HG03439 (cell line): ENCODE measurements at regions not wholly inside any gene's neighbourhood (a gene's known extent, or its start where the extent isn't known, plus 50 kb on each side); places are given as distances from the start of the nearest gene placed in this dataset.
"Not testable (repeated sequence)": the region's sequence is repeated elsewhere in the genome, so short reads cannot be mapped to it uniquely, and the experiment has no call there.

Experiments used
- ATAC-seq: cut with Tn5 transposase; IDR thresholded peaks from one replicate; pipeline ENCODE4 v1.9.1; 2021; ENCODE audit warnings: mild to moderate bottlenecking, moderate library complexity; ENCODE audit not compliant: unreplicated experiment

- no peak for ATAC-seq
These were observed 208.3 kb upstream of the NCAM2 start for GRCh38 chr21:20789729-20790500.

DNA sequence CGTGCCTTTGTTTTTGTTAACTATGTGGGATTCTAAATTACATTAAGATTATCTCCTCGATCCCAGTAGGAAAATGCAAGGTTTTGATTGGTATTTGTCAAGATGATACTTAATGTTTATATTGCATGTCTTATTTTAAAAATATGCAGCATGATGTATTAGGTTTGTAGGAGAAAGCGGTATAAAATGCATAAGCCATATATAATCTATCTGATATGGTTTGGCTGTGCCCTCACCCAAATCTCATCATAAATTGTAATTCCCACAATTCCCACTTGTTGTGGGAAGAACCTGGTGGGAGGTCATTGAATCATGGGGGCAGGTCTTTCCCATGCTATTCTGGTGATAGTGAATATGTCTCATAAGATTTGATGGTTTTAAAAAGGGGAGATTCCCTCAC, 198.1 kb upstream of the NCAM2 start:
- no peak for ATAC-seq

DNA sequence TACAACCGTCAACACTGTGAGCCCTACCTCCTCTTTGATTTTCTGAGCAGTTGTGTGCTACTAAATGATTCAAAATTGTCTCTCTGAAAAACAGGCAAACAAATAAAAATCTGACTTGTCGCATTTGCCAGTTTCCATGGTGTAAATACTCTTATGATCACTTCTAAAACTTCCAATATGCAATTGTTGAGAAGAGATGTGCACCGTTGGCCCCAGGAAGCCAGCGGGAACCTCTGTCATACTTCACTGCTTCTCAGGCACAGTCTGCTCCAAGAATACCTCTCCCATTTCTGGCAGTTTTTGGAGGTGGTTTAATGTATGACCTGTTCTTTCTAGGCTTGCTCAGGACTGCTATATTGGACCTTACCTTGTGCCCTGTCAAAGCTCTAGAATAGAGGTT, 196.0 kb upstream of the NCAM2 start:
- no peak for ATAC-seq

GRCh38 chr21:20802631-20803260, 195.5 kb upstream of the NCAM2 start:
- ATAC-seq, result no peak

DNA sequence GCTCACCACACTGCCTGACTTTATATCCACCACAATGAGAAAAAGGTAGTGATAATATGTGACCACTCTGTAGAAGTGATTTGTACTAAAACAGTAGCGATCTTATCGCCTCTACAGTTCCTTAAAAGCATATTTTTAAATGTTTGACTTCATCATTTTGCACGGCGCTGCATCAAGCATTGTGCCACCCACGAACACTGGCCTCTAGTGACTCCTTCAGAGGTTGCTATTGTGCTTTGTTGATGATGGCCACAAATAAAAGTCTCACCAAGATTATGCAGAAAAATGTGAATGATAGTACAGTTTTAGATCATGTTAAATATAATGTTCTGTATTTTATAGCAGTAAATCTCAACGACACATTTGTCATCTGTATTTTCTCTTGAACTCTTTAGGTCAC, 186.5 kb upstream of the NCAM2 start:
- ATAC-seq, result no peak

- no peak for ATAC-seq
These were observed 184.1 kb upstream of the NCAM2 start for GRCh38 chr21:20814090-20814489.

- no peak for ATAC-seq
These were observed 175.5 kb upstream of the NCAM2 start for GRCh38 chr21:20822666-20823065.

DNA sequence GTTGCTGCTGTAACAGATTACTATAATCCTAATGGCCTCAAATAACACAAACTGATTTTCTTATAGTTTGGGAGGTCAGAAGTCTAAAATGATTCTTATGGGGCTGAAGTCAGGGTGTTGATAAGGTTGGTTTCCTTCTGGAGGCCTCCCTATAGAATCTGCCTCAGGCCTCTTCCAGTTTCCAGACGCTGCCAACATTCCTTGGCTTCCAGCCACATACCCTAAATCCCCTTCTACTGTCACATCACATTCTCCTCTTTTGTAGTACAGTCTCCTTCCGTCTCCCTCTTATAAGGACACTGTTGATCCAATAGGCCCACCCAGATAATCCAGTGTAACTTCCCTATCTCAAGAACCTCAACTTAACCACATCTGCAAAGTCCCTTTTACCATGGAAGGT, 145.3 kb upstream of the NCAM2 start:
- no peak for ATAC-seq

DNA sequence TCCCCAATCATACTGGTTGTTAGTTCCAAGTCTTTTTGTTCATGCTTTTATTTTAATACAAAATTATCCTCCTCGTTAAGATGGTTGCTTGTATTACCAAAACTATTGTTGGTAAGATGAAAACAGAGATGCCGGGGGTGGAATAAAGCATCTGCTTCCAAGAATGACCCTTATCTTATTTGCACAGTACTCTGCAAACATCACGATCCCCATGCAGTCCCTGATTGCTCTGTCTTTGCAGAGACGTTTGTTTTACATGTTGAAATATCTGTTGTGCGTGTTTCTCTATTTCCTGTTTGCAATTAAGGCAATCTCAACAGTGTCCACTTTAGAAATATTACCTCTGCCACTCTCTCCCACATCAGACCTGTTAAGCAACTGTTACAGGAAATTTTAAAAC, 141.3 kb upstream of the NCAM2 start:
- ATAC-seq, result no peak

- ATAC-seq, result no peak
These were observed 124.0 kb upstream of the NCAM2 start for GRCh38 chr21:20874202-20874601.

GRCh38 chr21:20875742-20876141, 122.5 kb upstream of the NCAM2 start:
- ATAC-seq, result no peak

DNA sequence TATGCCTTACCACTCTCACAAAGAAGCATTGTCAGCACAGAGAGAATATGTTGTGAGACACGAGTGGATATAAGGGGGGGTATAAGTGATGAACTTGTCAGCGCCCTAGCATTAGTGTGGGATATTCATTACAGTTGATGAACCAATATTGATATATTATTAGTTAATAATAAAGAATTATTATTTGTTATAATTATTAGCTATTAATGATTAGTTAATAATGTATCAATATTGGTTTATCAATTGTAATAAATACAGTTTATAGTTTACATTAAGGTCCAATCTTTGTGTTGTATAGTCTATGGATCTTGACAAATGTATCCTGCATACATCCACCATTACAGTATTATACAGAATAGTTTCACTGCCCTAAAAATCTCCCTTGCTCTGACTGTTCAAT, 120.2 kb upstream of the NCAM2 start:
- no peak for ATAC-seq

DNA sequence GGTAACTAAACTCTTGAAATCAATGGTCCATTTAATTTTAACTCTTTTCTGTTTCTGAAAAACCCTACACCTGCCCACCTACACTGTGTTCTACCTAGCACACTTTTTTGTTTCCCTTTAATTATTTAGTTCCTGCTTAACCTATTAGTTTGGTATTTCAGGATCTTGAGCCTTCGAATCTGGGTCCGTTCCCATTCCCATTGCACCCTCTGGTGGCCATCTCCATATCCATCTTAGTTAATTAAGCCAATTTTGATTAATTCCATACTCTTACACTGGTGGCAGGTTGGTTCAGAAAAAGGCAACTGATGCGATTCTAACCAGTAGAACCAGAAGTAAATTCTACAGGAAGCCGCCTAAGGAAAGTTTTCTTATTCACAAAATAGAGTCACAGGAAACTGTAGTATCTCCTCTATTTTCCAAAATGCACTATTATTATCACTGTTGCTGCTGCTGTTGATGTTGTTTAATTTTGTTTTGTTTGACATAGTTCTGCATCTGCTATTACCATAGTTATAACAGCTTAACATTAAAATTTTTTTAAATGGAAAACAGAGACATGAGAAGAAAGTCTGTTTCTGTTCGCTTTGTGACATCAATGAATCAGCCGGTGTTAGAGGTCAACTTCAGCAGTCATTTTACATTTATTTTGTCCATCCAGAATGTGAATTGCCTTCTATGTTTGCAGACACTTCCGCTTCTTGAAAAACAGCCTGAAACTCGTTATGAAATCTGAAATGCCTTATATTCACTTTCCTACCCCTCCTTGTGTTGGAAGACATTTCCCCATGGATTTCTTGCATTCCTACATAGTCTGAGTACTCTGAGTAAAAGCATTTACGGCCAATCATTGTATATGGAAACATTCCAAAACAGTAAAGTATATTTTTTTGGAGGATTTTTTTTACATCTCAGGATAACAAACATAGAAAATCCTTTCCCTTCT, 115.5 kb upstream of the NCAM2 start:
- no peak for ATAC-seq

DNA sequence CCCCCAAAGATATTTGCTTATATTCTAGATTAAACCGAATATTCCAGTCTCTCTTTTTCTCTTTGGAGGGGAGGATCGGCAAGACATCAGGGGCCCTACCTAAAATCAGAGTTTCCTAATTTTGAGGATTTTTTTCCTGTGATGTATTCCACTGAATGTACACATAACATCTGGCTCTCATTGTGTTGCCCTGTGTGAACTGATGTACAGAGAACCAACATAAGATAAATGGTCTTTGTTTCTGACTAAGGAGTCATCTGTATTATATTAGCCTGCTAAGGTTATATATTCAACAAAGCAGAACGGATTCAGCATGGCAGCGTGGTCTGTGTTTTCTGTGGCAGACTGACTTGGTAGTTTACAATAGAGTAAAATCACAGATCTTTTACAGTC, 114.8 kb upstream of the NCAM2 start:
- ATAC-seq, result no peak

DNA sequence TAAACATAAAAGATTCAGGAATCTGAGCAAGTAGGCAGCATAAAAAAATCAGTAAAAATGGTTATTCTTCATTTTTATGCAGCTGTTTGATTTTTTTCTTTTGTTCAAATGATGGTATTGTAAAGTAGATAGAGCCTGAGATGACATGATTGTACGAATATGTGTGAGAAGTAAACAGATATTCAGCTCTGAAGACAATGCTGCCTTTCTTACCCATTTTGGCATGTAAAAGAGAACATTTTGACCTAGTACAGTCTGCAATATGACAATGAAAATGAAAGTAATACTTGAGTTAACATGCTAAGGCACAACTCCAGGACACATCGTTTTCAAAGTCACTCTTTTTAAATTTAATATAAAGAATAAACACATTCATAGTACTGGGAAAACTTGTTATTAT, 95.7 kb upstream of the NCAM2 start:
- ATAC-seq, result no peak

GRCh38 chr21:20902998-20903397, 95.2 kb upstream of the NCAM2 start:
- ATAC-seq, result no peak

GRCh38 chr21:20927555-20927954, 70.7 kb upstream of the NCAM2 start:
- not testable (repeated sequence) for ATAC-seq

DNA sequence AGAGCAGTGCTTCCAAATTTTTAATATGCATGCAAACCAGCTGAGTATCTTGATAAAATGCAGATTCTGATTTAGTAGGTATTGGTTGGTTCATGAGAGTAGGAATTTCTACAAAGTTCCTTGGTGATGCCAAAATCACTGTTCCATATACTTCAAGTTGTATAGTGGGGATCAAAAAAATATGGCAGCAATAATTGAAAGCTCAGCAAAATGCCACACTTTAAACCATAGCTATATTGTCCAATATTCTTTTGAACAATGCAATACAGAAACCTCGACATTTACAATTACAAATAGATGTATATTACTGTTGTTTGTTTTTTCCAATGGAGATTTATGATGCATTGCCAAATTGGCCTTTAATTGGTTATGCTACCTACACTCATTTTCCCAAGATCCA, 55.7 kb upstream of the NCAM2 start:
- ATAC-seq, result no peak

DNA sequence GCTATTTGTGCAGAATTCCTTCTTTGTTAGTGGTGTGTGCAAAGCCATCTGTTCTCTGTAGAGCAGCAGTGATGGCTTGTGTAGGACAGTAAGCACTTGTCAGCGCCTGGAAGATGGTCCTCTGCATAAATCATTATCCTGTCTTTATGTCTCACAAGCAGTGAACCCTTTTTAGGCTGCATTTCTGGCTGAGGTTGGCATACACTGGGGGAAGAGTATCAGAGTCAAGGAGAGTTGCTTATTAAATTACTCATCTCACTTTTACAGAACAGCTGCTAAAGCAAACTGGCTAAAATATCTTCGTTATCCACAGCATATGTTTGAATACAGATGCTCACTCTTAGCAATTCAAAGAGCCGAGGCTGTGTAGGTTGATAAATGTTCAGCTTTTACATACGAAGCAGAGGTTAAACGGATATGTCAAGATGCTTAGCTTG, 54.6 kb upstream of the NCAM2 start:
- no peak for ATAC-seq

GRCh38 chr21:20944139-20944538, 54.1 kb upstream of the NCAM2 start:
- no peak for ATAC-seq

- no peak for ATAC-seq
These were observed 51.5 kb upstream of the NCAM2 start for GRCh38 chr21:20946701-20947100.
